ENCODE measurements at regions not wholly inside any gene's neighbourhood (a gene's known extent, or its start where the extent isn't known, plus 50 kb on each side); places are given as distances from the start of the nearest gene placed in this dataset.

- WGBS (ENCODE audit: insufficient coverage): no CpG with 5 or more reads among the region's 4 CpGs
- intact Hi-C loops (cut with micrococcal nuclease): no loop called here
- Histone ChIP-seq H3K27me3 (ENCODE audit: control insufficient read depth in 2 of 2, insufficient read depth in 2 of 2, low read length in 2 of 2) (peaks cover 0 to 2% of the 10 kb centered on the region in 2 donors), H4K20me1 (ENCODE audit: insufficient read depth, low read length) (no peaks in the 10 kb centered on the region), H3K9ac (ENCODE audit: insufficient read depth, low read length, poor library complexity, severe bottlenecking) (no peak overlapping the region), H3K4me1 (ENCODE audit: control insufficient read depth in 1 of 2, insufficient read depth in 2 of 2, low read length in 2 of 2) (no peaks in the 10 kb centered on the region), H3K9me3 (replicated peaks in 1 of 2; ENCODE audit: control insufficient read depth in 1 of 2, insufficient read depth in 1 of 2, low read length in 2 of 2) (no peaks in the 10 kb centered on the region), H3K27ac (ENCODE audit: low read depth in 1 of 2, low read length in 2 of 2) (no peak overlapping the region), H3K4me3 (replicated peaks in 1 of 3; ENCODE audit: low read depth in 2 of 3, low read length in 3 of 3) (no peak overlapping the region), H3K4me2 (replicated peaks; ENCODE audit: extremely low read depth, low read length, poor library complexity, severe bottlenecking) (no peak overlapping the region), H2AFZ (ENCODE audit: insufficient read depth, low read depth, low read length, poor library complexity, severe bottlenecking) (no peak overlapping the region), H3K36me3 (replicated peaks in 1 of 2; ENCODE audit: control insufficient read depth in 1 of 2, insufficient read depth in 2 of 2, low read length in 2 of 2) (no peaks in the 10 kb centered on the region), H3K79me2 (ENCODE audit: insufficient read depth, low read length) (no peaks in the 10 kb centered on the region)
- no peak overlapping the region for H3K4me3 Mint-ChIP-seq
- DNase-seq: no peak
- no peaks in the 10 kb centered on the region for H3K36me3 Mint-ChIP-seq
- H3K4me1 Mint-ChIP-seq: no peaks in the 10 kb centered on the region
- no peak for TF ChIP-seq CTCF (IDR thresholded peaks at IDR 0.05)
- H3K27ac Mint-ChIP-seq: no peak overlapping the region
- peaks cover 2 to 18% (median 11%) of the 10 kb centered on the region in 7 donors for H3K9me3 Mint-ChIP-seq
- peaks cover 0 to 8% (median 2%) of the 10 kb centered on the region in 3 donors for H3K27me3 Mint-ChIP-seq (ENCODE audit: low read depth in 3 of 3)
These were observed 300.8 kb downstream of the ZNF674 start for GRCh38 chrX:46244451-46244850.

GRCh38 chrX:46236411-46236810 lies 308.8 kb downstream of the ZNF674 start:
- H3K4me3 Mint-ChIP-seq: no peak overlapping the region
- H3K27me3 Mint-ChIP-seq (ENCODE audit: low read depth in 3 of 3): peaks cover 0 to 2% (median 0%) of the 10 kb centered on the region in 3 donors
- no peak for TF ChIP-seq CTCF (IDR thresholded peaks at IDR 0.05)
- no peak overlapping the region for H2AFZ ChIP-seq (ENCODE audit: insufficient read depth, low read depth, low read length, poor library complexity, severe bottlenecking)
- WGBS (ENCODE audit: insufficient coverage): no CpG with 5 or more reads among the region's 2 CpGs
- no peak overlapping the region for H3K27ac ChIP-seq (ENCODE audit: low read depth in 1 of 2, low read length in 2 of 2)
- H3K36me3 Mint-ChIP-seq: no peaks in the 10 kb centered on the region
- H3K27me3 ChIP-seq (ENCODE audit: control insufficient read depth in 2 of 2, insufficient read depth in 2 of 2, low read length in 2 of 2): no peaks in the 10 kb centered on the region
- no peak overlapping the region for H3K27ac Mint-ChIP-seq
- DNase-seq: no peak
- no peaks in the 10 kb centered on the region for H3K4me1 ChIP-seq (ENCODE audit: control insufficient read depth in 1 of 2, insufficient read depth in 2 of 2, low read length in 2 of 2)
- H3K9me3 ChIP-seq (replicated peaks in 1 of 2; ENCODE audit: control insufficient read depth in 1 of 2, insufficient read depth in 1 of 2, low read length in 2 of 2): no peaks in the 10 kb centered on the region
- H3K9ac ChIP-seq (ENCODE audit: insufficient read depth, low read length, poor library complexity, severe bottlenecking): no peak overlapping the region
- no peaks in the 10 kb centered on the region for H3K36me3 ChIP-seq (replicated peaks in 1 of 2; ENCODE audit: control insufficient read depth in 1 of 2, insufficient read depth in 2 of 2, low read length in 2 of 2)
- H3K9me3 Mint-ChIP-seq: peaks cover 0 to 16% (median 6%) of the 10 kb centered on the region in 7 donors
- no peak overlapping the region for H3K4me3 ChIP-seq (replicated peaks in 1 of 3; ENCODE audit: low read depth in 2 of 3, low read length in 3 of 3)
- no peaks in the 10 kb centered on the region for H3K4me1 Mint-ChIP-seq
- intact Hi-C loops (cut with micrococcal nuclease): no loop called here
- no peaks in the 10 kb centered on the region for H3K79me2 ChIP-seq (ENCODE audit: insufficient read depth, low read length)
- no peak overlapping the region for H3K4me2 ChIP-seq (replicated peaks; ENCODE audit: extremely low read depth, low read length, poor library complexity, severe bottlenecking)
- H4K20me1 ChIP-seq (ENCODE audit: insufficient read depth, low read length): no peaks in the 10 kb centered on the region
